GM18520 (cell line): ENCODE measurements at regions not wholly inside any gene's neighbourhood (a gene's known extent, or its start where the extent isn't known, plus 50 kb on each side); places are given as distances from the start of the nearest gene placed in this dataset.
"Not testable (repeated sequence)": the region's sequence is repeated elsewhere in the genome, so short reads cannot be mapped to it uniquely, and the experiment has no call there.

Experiments used
- ATAC-seq: cut with Tn5 transposase; IDR thresholded peaks from one replicate; pipeline ENCODE4 v1.9.1; 2021; ENCODE audit not compliant: unreplicated experiment

DNA sequence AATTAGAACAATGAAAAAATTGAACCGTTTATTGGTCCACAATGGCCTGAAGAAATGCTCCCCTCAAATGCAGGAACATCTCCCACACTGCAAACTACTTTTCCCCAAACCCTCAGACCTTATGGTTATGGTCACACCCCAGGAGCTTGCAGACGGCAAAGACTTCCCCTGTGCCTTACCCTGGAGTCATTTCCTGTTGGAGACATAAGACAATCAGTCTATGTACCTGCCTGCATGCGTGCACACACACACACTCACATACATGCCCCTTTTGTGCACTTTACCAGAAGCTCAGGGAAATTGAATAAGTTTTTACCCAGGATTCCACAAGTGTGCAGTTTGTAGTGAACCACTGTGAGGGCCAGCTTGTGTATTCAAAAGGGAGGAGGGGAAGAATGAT is 281.9 kb upstream of the CELF4 start:
- ATAC-seq: no peak

DNA sequence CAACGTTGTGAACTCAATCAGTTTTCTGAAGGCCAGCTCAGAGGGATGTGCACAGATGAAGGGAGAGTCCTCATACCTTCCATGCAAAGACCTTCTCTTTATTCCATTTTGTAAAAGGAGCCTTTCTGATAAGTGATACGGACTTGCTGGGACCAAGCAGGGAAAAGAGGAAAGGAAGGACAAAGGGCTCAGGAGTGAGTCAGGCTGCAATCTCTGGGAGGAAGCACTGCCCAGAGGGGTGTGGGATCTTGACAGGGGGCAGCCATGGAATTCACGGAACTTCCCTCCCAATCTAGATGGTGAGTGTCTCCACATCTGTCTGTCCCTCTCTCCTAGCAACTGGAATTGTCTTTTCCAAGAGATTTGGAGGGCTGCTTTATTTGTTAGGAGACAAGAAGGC is 281.4 kb upstream of the CELF4 start:
- no peak for ATAC-seq

DNA sequence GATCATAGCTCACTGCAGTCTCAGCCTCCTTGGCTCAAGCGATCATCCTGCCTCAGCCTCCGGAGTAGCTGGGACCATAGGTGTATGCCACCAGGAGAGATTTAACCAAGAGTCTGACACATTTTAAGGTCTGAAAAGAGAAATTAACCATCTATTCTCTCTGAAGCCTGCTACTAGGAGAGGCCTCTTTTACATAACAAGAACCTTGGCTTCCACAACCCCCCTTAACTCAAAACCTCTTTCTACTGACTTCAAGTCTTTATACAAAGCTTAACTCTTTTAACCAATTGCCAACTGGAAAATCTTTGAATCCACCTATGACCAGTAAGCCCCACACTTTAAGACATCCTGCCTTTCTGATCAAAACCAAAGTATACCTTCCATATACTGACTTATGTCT is 279.9 kb upstream of the CELF4 start:
- ATAC-seq: no peak

DNA sequence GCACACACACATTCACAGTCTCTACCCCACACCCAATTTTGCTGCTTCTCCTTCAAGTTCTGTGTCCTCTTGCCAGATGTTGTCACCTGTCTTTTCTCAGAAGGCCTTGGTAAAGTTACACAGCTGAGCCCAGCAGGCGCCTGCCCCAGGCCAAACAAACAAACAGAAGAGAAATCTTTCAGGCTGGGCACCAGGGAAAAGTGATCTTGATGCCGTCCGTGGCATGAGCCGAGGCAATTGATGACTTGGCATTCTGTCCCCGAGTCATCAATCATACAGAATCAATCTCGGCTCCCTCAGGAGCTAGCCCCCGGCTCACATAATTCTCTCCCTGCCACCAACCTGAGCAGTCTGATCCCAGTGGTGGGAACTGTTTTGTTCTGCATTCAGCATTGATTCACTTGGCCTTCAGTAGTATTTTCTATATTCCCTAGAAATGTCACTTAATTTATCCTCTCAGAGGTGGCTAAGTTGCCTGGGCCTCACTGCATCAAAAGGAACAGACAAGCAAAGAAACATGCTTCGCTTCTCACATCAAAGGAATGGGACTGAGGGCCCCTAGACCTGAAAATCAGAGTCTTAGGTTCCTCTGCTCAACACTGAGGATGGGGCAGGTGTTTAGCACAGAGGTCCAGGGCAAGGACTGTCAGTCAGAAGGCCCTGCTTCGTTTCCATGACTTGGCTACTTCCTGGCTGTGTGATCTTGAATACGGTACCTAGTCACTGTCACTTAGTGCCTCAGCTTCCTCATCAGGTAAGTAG is 278.8 kb upstream of the CELF4 start:
- ATAC-seq: no peak

DNA sequence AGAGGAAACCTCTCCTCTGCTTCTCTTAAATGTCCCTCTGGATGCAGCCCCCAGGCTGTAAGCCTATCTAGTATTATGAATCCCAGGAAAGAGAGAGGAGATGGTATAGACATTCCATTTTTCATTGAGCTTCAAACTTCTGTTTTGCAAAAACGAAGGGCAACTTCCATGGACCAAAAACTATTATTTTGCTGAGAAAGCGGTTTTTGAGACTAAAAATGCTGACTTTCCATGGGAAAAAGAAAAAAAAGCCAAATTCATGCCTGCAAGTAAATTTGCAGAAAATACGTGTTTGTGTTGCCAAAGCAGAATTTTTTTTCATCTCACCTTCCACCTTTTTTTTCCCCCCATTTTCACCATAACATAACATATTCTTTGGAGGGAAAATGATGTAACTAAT is 272.5 kb upstream of the CELF4 start:
- no peak for ATAC-seq

DNA sequence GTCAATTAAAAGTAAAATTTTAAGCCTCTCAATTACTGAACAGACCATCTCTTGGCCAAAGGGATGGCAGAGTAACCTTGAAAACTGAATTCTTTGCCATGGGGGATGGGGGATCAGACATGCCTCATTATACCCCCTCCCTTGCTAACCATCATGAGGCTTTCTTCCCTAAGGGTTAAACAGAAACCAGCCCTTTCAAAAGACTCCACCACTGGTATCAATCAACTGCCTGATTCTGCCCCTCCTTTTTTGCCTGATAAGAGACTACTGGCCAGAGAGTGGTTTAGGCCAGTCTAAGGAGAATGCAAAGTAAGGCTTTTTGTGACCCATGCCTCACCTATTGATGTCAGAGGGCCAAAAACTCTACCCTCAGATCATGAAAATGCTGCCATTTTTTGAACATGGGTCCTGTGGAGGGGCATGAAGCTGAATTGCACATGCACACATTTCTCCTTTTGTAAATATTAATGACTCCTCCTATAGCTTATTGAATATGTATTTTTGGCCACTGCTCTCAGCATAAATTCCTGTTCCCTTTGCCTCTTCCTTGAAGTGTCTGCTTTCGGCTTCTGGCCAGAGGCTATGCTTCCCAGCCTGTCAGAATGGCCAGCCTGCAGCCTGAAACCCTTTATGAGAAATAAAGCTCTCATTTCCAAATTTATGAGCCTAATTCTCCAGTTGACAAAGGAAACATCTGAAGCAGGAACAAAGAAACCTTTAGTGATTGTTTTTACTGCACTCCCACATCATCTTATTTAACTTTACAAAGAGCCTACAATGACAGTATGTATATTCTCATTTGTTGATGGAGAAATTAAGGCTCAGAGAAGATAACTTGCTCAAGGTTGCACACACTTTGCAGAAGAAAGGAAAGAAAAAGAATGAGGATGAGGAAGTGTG is 270.7 kb upstream of the CELF4 start:
- no peak for ATAC-seq

DNA sequence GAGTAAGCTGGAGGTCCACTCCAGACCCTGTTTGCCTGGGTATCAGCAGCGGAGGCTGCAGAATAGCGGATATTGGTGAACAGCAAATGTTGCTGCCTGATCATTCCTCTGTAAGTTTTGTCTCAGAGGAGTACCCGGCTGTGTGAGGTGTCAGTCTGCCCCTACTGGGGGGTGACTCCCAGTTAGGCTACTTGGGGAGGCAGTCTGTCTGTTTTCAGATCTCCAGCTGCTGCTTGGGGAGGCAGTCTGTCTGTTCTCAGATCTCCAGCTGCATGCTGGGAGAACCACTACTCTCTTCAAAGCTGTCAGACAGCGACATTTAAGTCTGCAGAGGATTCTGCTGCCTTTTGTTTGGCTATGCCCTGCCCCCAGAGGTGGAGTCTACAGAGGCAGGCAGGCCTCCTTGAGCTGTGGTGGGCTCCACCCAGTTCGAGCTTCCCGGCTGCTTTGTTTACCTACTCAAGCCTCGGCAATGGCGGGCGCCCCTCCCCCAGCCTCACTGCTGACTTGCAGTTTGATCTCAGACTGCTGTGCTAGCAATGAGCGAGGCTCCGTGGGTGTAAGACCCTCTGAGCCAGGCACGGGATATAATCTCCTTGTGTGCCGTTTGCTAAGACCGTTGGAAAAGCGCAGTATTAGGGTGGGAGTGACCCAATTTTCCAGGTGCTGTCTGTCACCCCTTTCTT is 266.6 kb upstream of the CELF4 start:
- ATAC-seq: not testable (repeated sequence)

DNA sequence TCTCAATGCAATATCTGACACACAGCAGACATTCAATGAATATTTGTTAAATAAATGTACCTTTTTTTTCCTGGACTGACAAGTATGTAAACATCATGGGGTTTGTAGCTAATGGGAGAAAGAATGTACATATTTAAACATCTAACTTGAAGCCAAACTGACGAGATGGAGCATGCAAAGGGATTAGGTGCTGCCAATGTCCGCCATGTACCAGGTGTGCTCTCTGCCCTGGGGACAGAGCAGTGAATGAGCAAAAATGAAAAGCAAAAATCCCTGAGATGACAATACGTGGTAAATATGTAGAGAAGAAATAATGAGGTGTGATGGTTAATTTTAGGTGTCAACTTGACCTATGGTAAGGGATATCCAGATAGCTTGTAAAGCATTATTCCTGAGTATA is 247.4 kb upstream of the CELF4 start:
- ATAC-seq: no peak

DNA sequence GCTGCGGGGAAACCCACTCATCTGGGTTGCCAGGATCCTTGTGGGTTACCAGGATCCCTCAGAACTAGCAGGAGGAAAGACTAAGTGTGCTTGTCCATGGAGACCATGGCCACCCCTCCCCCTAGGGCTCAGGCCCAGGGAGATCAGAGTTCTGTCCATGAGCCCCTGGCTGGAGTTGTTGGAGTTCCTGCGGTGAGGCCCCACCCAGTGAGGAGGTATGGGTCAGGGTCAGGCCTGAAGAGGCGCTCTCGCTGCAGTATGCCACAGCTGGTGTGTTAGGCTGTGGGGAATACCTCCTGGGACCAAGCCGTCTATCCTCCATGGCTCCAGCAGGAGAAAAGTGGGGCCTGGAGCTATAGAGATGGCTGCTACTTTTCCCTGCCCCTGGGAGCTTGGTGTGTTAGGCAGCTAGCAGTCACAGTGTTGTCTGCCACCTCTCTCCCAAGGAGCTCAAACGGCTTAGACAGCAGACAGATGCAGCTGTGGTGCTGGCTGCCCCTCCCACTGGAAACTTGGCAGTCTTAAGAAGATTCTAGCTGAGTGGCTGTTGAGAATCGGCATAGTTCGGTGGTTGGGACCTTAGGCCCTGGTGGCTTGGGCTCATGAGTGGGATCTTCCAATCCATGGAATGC is 240.3 kb upstream of the CELF4 start:
- no peak for ATAC-seq

DNA sequence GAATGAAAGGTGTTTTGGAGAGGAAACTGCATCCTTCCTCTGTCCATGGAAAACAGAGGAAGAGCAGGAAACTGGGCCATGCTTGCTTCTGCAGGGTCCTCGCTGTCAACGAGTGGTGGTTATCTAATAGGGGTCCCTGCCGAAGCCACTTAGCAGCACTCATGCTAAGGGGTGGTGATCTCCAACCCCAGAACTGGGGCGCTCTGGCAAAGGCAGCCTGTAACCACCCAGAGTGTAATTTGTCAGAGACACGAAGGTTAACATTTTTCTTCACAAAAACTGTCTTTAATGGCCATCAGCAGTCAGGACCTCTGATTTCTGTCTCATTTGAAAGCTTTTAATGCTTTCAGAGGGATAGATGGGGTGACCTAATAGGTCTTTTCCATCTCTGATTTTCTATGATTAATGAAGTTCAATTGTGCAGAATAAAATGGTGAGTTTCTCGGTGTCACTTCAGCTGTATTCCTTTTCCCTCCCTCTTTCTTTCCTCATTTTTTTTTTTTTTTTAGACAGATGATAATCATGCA is 231.3 kb upstream of the CELF4 start:
- ATAC-seq: no peak

DNA sequence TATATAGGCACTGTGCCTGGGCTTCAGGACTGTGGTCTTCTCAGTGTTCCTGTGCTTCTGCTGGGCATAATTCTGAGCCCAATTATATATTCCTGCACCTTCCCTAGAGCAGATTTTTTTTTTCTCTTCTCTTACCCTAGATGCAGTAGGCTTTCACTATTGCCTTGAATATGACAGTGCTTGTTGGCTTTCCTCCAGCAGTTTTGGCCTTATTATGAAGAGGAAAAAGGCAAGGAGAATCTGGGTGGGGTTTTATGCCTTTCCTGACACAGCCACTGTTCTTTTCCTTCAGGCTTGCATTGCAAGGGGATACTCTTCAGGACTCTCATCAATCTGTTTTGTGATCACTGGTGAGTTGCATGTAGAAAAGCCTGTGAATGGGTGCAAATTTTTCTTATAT is 221.9 kb upstream of the CELF4 start:
- ATAC-seq: no peak

DNA sequence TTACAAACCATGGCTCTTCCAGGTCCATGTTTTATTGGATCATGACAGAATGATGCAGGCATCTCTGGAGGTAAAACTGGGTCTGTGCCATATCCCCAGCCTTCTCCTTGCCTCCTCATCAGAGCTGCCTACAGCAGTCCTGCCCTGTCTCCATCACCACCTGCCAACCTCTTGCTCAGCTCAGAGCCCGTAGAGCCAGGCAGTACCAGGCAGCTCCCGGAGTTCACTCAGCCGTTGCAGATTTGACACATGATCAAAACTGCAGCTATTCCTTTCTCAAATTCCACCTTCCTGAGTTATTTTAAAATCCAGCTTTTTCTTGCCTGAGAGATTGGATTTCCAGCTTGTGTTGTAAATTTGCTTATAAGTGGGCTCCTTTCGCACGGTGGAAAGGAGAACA is 218.2 kb upstream of the CELF4 start:
- ATAC-seq: no peak

DNA sequence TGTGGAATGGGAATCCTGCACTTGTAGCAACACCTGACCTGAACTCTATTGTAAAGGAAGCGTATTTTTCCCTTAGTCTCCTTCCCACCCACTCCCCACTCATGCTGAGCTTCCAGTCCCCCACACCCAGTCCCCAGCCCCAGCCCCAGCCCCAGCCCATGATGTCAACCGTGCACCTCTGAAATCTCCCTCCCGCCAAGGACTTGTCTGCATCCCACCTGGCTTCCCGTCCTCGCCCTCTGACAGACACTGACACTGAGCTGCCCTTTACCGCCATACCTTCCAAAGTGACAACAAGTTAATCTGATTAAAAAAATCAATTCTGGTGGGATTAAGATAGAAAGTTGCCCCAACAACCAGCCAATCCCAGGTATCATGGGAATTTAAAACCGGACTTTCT is 213.6 kb upstream of the CELF4 start:
- no peak for ATAC-seq

DNA sequence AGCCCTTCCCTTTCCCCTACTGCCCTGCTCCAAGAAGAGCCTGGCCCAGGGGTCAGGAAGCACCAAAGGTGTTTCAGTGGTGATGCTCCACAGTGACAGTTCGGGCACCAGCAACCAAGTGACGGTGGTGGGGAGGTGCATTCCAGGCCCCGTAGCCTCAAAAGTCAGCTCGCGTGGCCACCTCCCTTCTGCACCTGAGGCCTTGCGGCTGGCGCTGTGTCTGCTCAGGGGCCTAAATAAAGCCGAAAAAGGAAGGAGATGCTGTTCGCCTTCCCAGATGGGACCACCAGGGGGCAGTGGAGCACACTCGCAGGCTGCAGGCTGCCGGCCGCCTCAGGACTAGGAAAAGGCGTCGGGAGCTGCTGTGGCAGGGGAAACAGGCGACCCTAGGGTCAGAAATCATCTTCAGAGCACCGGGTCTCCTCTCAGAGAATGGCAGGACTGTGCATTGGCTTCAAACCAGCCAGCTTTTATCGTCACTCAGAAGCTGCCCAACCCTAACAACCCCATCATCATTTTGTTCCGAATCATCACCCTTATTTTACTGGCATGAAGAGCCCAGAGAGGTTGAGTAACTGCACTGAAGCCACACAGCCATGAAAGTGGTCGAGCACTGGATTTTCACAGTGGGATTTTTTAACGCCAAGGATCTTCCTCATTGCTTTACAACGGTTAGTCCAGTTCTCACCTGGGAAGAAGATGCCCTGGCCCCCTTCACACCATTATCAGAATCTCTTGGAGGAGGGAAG is 213.0 kb upstream of the CELF4 start:
- no peak for ATAC-seq

DNA sequence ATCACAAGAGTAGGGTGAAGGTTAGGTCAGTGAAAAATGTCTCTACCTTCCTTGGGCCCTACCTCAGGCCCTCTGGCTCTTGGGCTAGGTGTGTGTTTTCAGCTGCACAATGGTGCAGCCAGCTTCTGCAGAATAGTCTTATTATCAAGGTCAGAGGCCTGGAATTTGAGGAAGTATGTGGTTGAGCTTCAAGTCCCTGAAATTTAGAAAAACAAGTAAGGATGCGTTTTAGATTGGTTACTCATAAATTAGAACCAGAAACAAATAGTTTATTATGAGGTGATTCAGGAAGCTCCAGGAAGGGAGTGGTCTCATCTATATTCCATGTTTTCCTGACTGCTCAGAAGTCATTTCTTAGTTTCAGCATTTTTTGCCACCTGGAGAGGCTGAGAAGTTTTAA is 204.2 kb upstream of the CELF4 start:
- ATAC-seq: no peak

DNA sequence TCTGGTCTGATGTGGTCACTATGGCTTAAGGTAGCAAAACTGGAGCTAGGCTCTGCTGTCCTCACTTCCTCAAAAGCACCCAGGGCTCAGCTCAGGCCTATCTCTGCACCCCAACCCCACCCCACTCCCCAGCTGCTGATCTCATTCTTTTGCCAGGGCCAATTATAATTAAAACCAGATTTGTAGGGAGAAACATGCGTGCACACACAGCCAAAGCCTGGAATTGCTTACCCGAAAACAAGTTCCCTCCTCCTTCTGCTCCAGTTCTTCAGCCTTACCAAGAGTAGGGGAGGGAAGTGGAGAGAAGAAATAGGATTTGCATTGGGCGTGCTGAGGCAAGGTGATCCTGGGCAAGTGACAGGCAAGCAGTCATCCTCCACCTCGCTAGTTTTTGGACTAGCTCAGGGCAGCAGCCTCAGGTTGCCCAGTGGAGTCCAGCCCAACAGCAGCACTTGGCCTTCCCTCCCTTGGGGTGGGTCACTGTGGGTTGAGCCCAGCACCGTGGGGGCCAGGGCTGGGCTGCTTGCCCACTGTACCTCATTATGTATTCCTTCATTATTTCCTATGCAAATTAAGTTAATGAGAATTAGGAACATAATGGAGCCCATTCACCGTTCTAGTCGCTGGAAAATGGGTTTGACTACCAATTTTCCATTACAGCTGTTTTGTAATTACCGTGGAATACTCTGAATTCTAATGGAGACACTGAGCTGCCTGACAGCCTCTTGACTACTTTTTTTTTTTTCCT is 199.1 kb upstream of the CELF4 start:
- no peak for ATAC-seq

DNA sequence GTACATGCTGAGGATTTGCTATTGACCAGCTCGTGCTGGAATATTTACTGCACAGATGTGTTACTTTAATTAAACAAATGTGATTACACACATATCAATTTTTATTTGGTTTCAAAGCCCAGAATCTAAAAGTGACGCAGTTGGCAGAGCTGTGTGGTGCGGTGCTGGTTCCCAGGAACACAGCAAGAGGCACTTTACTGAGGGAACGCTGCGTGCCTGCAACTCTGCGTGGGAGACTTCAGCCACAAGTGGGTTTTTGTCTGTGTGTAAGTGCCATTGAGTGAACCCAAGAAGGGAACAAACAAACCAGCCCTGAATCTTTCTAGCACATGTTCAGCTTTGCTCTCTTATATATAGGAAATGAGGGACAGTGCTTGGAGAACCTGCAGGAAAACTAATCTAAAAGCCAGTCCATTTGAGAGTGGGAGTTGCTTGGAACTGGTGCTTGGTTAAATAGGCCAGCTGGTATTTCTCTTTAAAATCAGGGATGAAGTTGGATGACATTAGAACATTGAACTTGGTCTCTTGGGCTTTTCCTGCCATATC is 196.6 kb upstream of the CELF4 start:
- no peak for ATAC-seq

DNA sequence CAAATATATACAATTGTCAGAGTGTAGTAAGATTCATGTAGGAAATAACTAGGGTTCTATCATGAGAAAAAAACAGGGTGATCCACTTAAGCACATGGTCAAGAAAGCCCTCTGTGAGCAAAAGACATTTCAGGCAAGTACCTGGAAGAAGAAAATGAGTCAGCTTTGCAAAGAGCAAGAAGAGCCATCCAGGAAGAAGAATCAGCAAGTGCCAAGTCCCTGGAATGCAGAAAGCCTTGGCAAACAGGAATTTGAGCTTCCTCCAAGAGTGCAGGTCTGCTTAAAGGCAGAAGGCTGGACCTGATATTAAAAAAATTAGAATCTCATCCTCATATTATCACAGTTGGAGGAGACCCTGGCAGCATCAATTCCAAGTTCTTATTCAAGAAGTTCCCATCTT is 188.5 kb upstream of the CELF4 start:
- no peak for ATAC-seq

DNA sequence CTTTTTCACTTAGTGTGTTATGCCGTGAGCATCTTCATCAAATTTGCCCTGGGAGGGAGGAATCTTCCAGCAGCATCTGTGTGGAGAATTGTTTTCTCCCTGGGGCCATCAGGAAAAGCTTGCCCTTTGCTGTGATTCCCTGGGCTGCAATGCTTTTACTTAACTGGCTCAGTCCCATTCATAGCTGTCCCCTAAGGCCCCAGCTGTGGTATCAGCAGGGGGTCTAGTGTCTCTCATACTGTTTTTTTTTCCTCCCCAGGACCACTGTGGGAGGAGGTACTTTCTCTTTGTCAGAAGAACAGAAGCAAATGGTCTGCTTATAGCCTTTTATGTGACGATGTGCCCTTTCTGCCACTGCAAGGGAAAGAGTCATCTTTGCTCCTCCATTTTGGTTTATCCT is 176.8 kb upstream of the CELF4 start:
- ATAC-seq: no peak
